HepG2 (cell line): ENCODE measurements at regions not wholly inside any gene's neighbourhood (a gene's known extent, or its start where the extent isn't known, plus 50 kb on each side); places are given as distances from the start of the nearest gene placed in this dataset.
"Not testable (repeated sequence)": the region's sequence is repeated elsewhere in the genome, so short reads cannot be mapped to it uniquely, and the experiment has no call there.

ENCODE experiments used
- ATAC-seq: fragments of 200-7000 bp; cut with Tn5 transposase; 3 replicates; pipeline ENCODE4 v1.9.1; 2020; ENCODE audit warnings: mild to moderate bottlenecking, moderate library complexity
- BruUV-seq: library from RNA; stranded (reverse); fragments of 400-500 nt; replicated peaks from 2 replicates; lab custom pipeline; 2021; lab: Mats Ljungman, UMichigan
- CTCF ChIA-PET: fragments of 300-600 bp; formaldehyde crosslinking; extraction: SDS; loops from one replicate; lab custom pipeline; 2021; ENCODE audit warnings: low total read pairs, inconsistent platforms, low intra/inter-chr PET ratio; lab: Yijun Ruan, JAX
- POLR2A ChIA-PET: fragments of 350-600 bp; sonication (Branson Sonifier 250); formaldehyde crosslinking; loops from one replicate; lab custom pipeline; 2020; ENCODE audit warnings: antibody characterized with exemption, inconsistent platforms; lab: Yijun Ruan, JAX
- DNase-seq: peaks from one replicate; pipeline ENCODE4 v3.0.0-alpha.2; 2015; ENCODE audit warnings: low spot score
- FAIRE-seq: peaks from 3 replicates; lab custom pipeline; 2011; peaks lifted over from hg19 to GRCh38; lab: Jason Lieb, UNC
- H2AFZ ChIP-seq: one replicate; pipeline ENCODE4 v1.6.1; 2011; ENCODE audit warnings: low read length, inconsistent platforms
- H3K27ac ChIP-seq: fragments of 300-600 bp; 3 replicates; pipeline ENCODE4 v1.8.0; 2011; ENCODE audit warnings: mixed run types, mild to moderate bottlenecking, mixed read lengths, low read length, inconsistent platforms; ENCODE audit not compliant: insufficient read depth; ENCODE audit errors: extremely low read length
- H3K27me3 ChIP-seq, 2 experiments: fragments of 200-600 bp in 1 of 2; 2 replicates in 1 of 2; 3 replicates in 1 of 2; pipeline versions ENCODE4 v1.6.0 to v1.8.0; 2011; ENCODE audit warnings: low read length in 2 of 2, mild to moderate bottlenecking in 2 of 2, moderate library complexity in 2 of 2, inconsistent platforms in 1 of 2; ENCODE audit not compliant: insufficient read depth in 2 of 2, control insufficient read depth in 1 of 2
- H3K36me3 ChIP-seq, 2 experiments: fragments of 200-600 bp in 1 of 2; replicated peaks in 1 of 2; 2 replicates in 1 of 2; 3 replicates in 1 of 2; pipeline versions ENCODE4 v1.5.1 to v1.8.0; 2011; ENCODE audit warnings: low read length in 2 of 2, inconsistent platforms in 1 of 2; ENCODE audit not compliant: insufficient read depth in 2 of 2, control insufficient read depth in 1 of 2
- H3K4me1 ChIP-seq: 2 replicates; pipeline ENCODE4 v1.5.1; 2012; ENCODE audit warnings: low read length, inconsistent platforms; ENCODE audit not compliant: insufficient read depth
- H3K4me2 ChIP-seq: 2 replicates; pipeline ENCODE4 v1.6.0; 2011; ENCODE audit warnings: low read depth, low read length, inconsistent platforms
- H3K4me3 ChIP-seq, 3 experiments: fragments of 200-600 bp in 1 of 3; sonication (generic), shearing (Covaris generic) in 1 of 3; replicated peaks in 1 of 3; 2 replicates each; pipeline ENCODE4 v1.5.1; 2011 to 2016; ENCODE audit warnings: low read length in 3 of 3, inconsistent platforms in 2 of 3, low read depth in 2 of 3, mild to moderate bottlenecking in 2 of 3, control low read depth in 1 of 3, mixed read lengths in 1 of 3; ENCODE audit not compliant: insufficient read depth in 1 of 3
- H3K79me2 ChIP-seq: one replicate; pipeline ENCODE4 v1.6.1; 2011; ENCODE audit warnings: low read length, inconsistent platforms; ENCODE audit not compliant: insufficient read depth
- H3K9ac ChIP-seq: 2 replicates; pipeline ENCODE4 v1.6.0; 2011; ENCODE audit warnings: mild to moderate bottlenecking, low read depth, low read length, inconsistent platforms; ENCODE audit not compliant: insufficient read depth
- H3K9me3 ChIP-seq: 2 replicates; pipeline ENCODE4 v1.5.1; 2012; ENCODE audit warnings: mild to moderate bottlenecking, low read length
- H4K20me1 ChIP-seq: 2 replicates; pipeline ENCODE4 v1.6.0; 2011; ENCODE audit warnings: inconsistent platforms, mild to moderate bottlenecking, low read length, moderate library complexity; ENCODE audit not compliant: insufficient read depth
- HMG20B ChIP-seq: conservative IDR thresholded peaks from 2 replicates; pipeline ENCODE4 v1.6.1; 2016; ENCODE audit warnings: missing genetic modification reagents, missing compliant biosample characterization
- MYNN ChIP-seq: sonication (generic); formaldehyde crosslinking; IDR thresholded peaks from 2 replicates; pipeline ENCODE4 v1.4.0; 2020; ENCODE audit warnings: mild to moderate bottlenecking, low read depth, missing genetic modification reagents
- WGBS: methylation state at CpG from one replicate; pipeline ENCODE4 v1.1.6; 2017; ENCODE audit warnings: low lambda C conversion rate; 5-methylcytosine and 5-hydroxymethylcytosine counted together
- in situ Hi-C: cut with HindIII; loops from 2 replicates; pipeline ENCODE4 v1.10.0; 2017; ENCODE audit warnings: low pct_unique_long_range_greater_than_20kb; ENCODE audit not compliant: extremely low pct_ligation_motif_present
- intact Hi-C: fragments of 100-400 bp; cut with micrococcal nuclease; formaldehyde crosslinking; loops from one replicate; pipeline ENCODE4 v1.10.0; 2022; ENCODE audit not compliant: unreplicated experiment

GRCh38 chr1:60874718-60875117, 207.6 kb upstream of the NFIA start:
- Histone ChIP-seq H3K4me1 (no peaks in the 10 kb centered on the region), H3K36me3 (no peaks in the 10 kb centered on the region), H3K4me2 (no peak overlapping the region), H3K9ac (no peak overlapping the region), H3K27ac (no peak overlapping the region), H3K79me2 (no peaks in the 10 kb centered on the region), H3K9me3 (no peaks in the 10 kb centered on the region), H2AFZ (no peak overlapping the region), H3K4me3 (no peak overlapping the region), H4K20me1 (no peaks in the 10 kb centered on the region), H3K27me3 (no peaks in the 10 kb centered on the region; a peak in 1 of 5 replicates)
- POLR2A ChIA-PET = no interaction called here
- DNase-seq (no peak), ATAC-seq (no peak), FAIRE-seq (no peak)
- intact Hi-C loops = no loop called here
- no TSS peak for BruUV-seq
- whole genome bisulfite sequencing = 10% methylated on average over 4 of the region's 4 CpGs
- CTCF ChIA-PET = no interaction called here
- in situ Hi-C loops = no loop called here
- TF ChIP-seq MYNN (CRISPR knock-in tag) = no peak
- no peak for TF ChIP-seq HMG20B (CRISPR knock-in tag)

- H2AFZ ChIP-seq, H3K27ac ChIP-seq, H3K4me2 ChIP-seq, POLR2A ChIA-PET, BruUV-seq, H3K27me3 ChIP-seq, FAIRE-seq, H3K4me1 ChIP-seq, DNase-seq, intact Hi-C loops, H3K9me3 ChIP-seq, H3K4me3 ChIP-seq, H3K79me2 ChIP-seq, ATAC-seq, H4K20me1 ChIP-seq, H3K9ac ChIP-seq, in situ Hi-C loops, H3K36me3 ChIP-seq, CTCF ChIA-PET: not testable (repeated sequence)
- 68% methylated on average over 18 of the region's 18 CpGs for WGBS
These were observed 209.0 kb upstream of the NFIA start for GRCh38 chr1:60873396-60873795.
